HCT116 (cell line): ENCODE measurements at regions not wholly inside any gene's neighbourhood (a gene's known extent, or its start where the extent isn't known, plus 50 kb on each side); places are given as distances from the start of the nearest gene placed in this dataset.

Experiments
- ATAC-seq: fragments of 200-7000 bp; cut with Tn5 transposase; 2 replicates; pipeline ENCODE4 v1.9.1; 2020; ENCODE audit warnings: mild to moderate bottlenecking, moderate library complexity
- BruUV-seq: library from RNA; stranded (reverse); fragments of 400-500 nt; replicated peaks from 2 replicates; lab custom pipeline; 2021; lab: Mats Ljungman, UMichigan
- CTCF ChIA-PET: fragments of 300-600 bp; sonication (Branson Sonifier 250); formaldehyde crosslinking; loops from one replicate; lab custom pipeline; 2021; ENCODE audit warnings: antibody characterized with exemption; lab: Charles Lee
- POLR2A ChIA-PET: fragments of 300-600, 350-600 bp; sonication (Branson Sonifier 250); formaldehyde crosslinking; loops from one replicate; lab custom pipeline; 2021; ENCODE audit warnings: antibody characterized with exemption; lab: Charles Lee
- RAD21 ChIA-PET, 2 experiments: fragments of 300-600 bp; sonication (Branson Sonifier 250); formaldehyde crosslinking; loops; one replicate each; lab custom pipeline; 2023; ENCODE audit warnings: low total read pairs in 2 of 2; ENCODE audit not compliant: uncharacterized antibody in 2 of 2, unreplicated experiment in 2 of 2, low non-redundant PET in 1 of 2; lab: Charles Lee
- DNase-seq: peaks from one replicate; pipeline ENCODE4 v3.0.0-alpha.2; 2010; ENCODE audit warnings: low read depth, low spot score
- H2AFZ ChIP-seq: fragments of 200-600 bp; shearing (Covaris generic), sonication (generic); 2 replicates; pipeline ENCODE4 v1.6.1; 2017; ENCODE audit warnings: low read depth, mixed run types, mixed read lengths, antibody characterized with exemption, low read length; ENCODE audit not compliant: poor library complexity, severe bottlenecking
- H3K27ac ChIP-seq: 2 replicates; pipeline ENCODE4 v1.5.1; 2012; ENCODE audit warnings: low read depth, low read length
- H3K27me3 ChIP-seq: fragments of 200-600 bp; sonication (generic); 2 replicates; pipeline ENCODE4 v1.6.1; 2016; ENCODE audit warnings: mixed run types, low read length, mixed read lengths; ENCODE audit not compliant: insufficient read depth
- H3K36me3 ChIP-seq, 2 experiments: fragments of 200-500 bp in 1 of 2; fragments of 200-600 bp in 1 of 2; sonication (Bioruptor generic) in 1 of 2; sonication (generic) in 1 of 2; 2 replicates each; pipeline versions ENCODE4 v1.5.1 to v1.6.1; 2014 to 2016; ENCODE audit warnings: low read length in 2 of 2, inconsistent platforms in 1 of 2, mixed read lengths in 1 of 2, mixed run types in 1 of 2; ENCODE audit not compliant: insufficient read depth in 2 of 2, control insufficient read depth in 1 of 2
- H3K4me1 ChIP-seq, 2 experiments: fragments of 200-600 bp in 1 of 2; sonication (generic) in 1 of 2; 2 replicates each; pipeline versions ENCODE4 v1.5.1 to v1.6.1; 2012 to 2017; ENCODE audit warnings: low read length in 2 of 2, inconsistent platforms in 1 of 2, mild to moderate bottlenecking in 1 of 2, mixed read lengths in 1 of 2, mixed run types in 1 of 2, moderate library complexity in 1 of 2; ENCODE audit not compliant: insufficient read depth in 2 of 2, control insufficient read depth in 1 of 2
- H3K4me2 ChIP-seq: fragments of 200-600 bp; sonication (generic); 2 replicates; pipeline ENCODE4 v1.6.1; 2017; ENCODE audit warnings: mixed run types, low read length, mixed read lengths
- H3K4me3 ChIP-seq, 2 experiments: fragments of 200-600 bp in 1 of 2; sonication (generic) in 1 of 2; replicated peaks in 1 of 2; 2 replicates each; pipeline ENCODE4 v1.5.1; 2011 to 2016; ENCODE audit warnings: low read length in 2 of 2, control low read depth in 1 of 2, low read depth in 1 of 2, mild to moderate bottlenecking in 1 of 2, mixed read lengths in 1 of 2, mixed run types in 1 of 2
- H3K79me2 ChIP-seq: fragments of 200-600 bp; sonication (generic); 2 replicates; pipeline ENCODE4 v1.6.1; 2017; ENCODE audit warnings: mild to moderate bottlenecking, mixed run types, low read length, moderate library complexity, mixed read lengths; ENCODE audit not compliant: insufficient read depth
- H3K9ac ChIP-seq: fragments of 200-600 bp; sonication (generic); 2 replicates; pipeline ENCODE4 v1.6.1; 2016; ENCODE audit warnings: low read length, mixed read lengths
- H3K9me2 ChIP-seq: fragments of 200-600 bp; sonication (generic), shearing (Covaris generic); 2 replicates; pipeline ENCODE4 v1.6.1; 2017; ENCODE audit warnings: mixed run types, mild to moderate bottlenecking, moderate library complexity; ENCODE audit not compliant: insufficient read depth
- H3K9me3 ChIP-seq, 2 experiments: fragments of 200-500 bp in 1 of 2; fragments of 200-600 bp in 1 of 2; sonication (Bioruptor generic) in 1 of 2; sonication (generic) in 1 of 2; 2 replicates each; pipeline ENCODE4 v1.6.1; 2014 to 2017; ENCODE audit warnings: low read length in 2 of 2, mixed read lengths in 2 of 2, inconsistent platforms in 1 of 2, low read depth in 1 of 2, mild to moderate bottlenecking in 1 of 2, mixed run types in 1 of 2, moderate library complexity in 1 of 2; ENCODE audit not compliant: control insufficient read depth in 1 of 2, insufficient read depth in 1 of 2
- H4K20me1 ChIP-seq: fragments of 200-600 bp; sonication (generic), shearing (Covaris generic); 2 replicates; pipeline ENCODE4 v1.6.1; 2017; ENCODE audit warnings: mixed run types, mild to moderate bottlenecking, moderate library complexity; ENCODE audit not compliant: insufficient read depth
- CBX3 ChIP-seq: IDR thresholded peaks from 2 replicates; pipeline ENCODE4 v1.6.1; 2012; ENCODE audit warnings: low read depth
- CEBPB ChIP-seq: IDR thresholded peaks from 2 replicates; pipeline ENCODE4 v1.6.1; 2012; ENCODE audit warnings: low read depth
- EGR1 ChIP-seq: IDR thresholded peaks from 2 replicates; pipeline ENCODE4 v1.6.1; 2012; ENCODE audit warnings: low read depth
- ELF1 ChIP-seq: IDR thresholded peaks from 2 replicates; pipeline ENCODE4 v1.6.1; 2012; ENCODE audit warnings: low read depth, borderline replicate concordance
- EZH2phosphoT487 ChIP-seq: fragments of 200-600 bp; IDR thresholded peaks from 2 replicates; pipeline ENCODE4 v1.6.1; 2018; ENCODE audit warnings: antibody characterized with exemption, borderline replicate concordance
- JUND ChIP-seq: IDR thresholded peaks from 2 replicates; pipeline ENCODE4 v1.6.1; 2012
- POLR2A ChIP-seq: IDR thresholded peaks from 2 replicates; pipeline ENCODE4 v1.7.0; 2011; ENCODE audit warnings: borderline replicate concordance; ENCODE audit not compliant: insufficient read depth, insufficient read length; ENCODE audit errors: extremely low read depth
- POLR2AphosphoS5 ChIP-seq: IDR thresholded peaks from 2 replicates; pipeline ENCODE4 v1.6.1; 2011; ENCODE audit warnings: mild to moderate bottlenecking, low read depth, low read length, moderate library complexity
- TCF7L2 ChIP-seq: IDR thresholded peaks from 2 replicates; pipeline ENCODE4 v1.7.0; 2011; ENCODE audit warnings: borderline replicate concordance, inconsistent platforms; ENCODE audit not compliant: insufficient read depth, insufficient read length; ENCODE audit errors: extremely low read depth
- YY1 ChIP-seq: IDR thresholded peaks from 2 replicates; pipeline ENCODE4 v1.6.1; 2011; ENCODE audit warnings: low read length, low read depth, moderate library complexity, mild to moderate bottlenecking; ENCODE audit not compliant: insufficient replicate concordance; ENCODE audit errors: extremely low read depth
- ZFX ChIP-seq: fragments of 450-650 bp; IDR thresholded peaks from 2 replicates; pipeline ENCODE4 v1.6.1; 2017
- intact Hi-C: fragments of 100-400 bp; cut with micrococcal nuclease; formaldehyde crosslinking; loops from 2 replicates; pipeline ENCODE4 v1.10.0; 2022
- TF ChIP-seq, protein P1 (sequence below): IDR thresholded peaks from 2 replicates; pipeline ENCODE4 v1.6.1; 2011; ENCODE audit warnings: mild to moderate bottlenecking, low read length, moderate library complexity; ENCODE audit not compliant: insufficient replicate concordance; ENCODE audit errors: extremely low read depth
- TF ChIP-seq, protein P2 (sequence below), 3 experiments: fragments of 200-600 bp in 1 of 3; sonication (generic) in 1 of 3; IDR thresholded peaks in 2 of 3; conservative IDR thresholded peaks in 1 of 3; 2 replicates each; pipeline ENCODE4 v1.5.1; 2012 to 2017; ENCODE audit warnings: low read depth in 2 of 3, low read length in 2 of 3, antibody characterized with exemption in 1 of 3, borderline replicate concordance in 1 of 3, control low read depth in 1 of 3, mild to moderate bottlenecking in 1 of 3, mixed read lengths in 1 of 3, mixed run types in 1 of 3, moderate library complexity in 1 of 3; ENCODE audit not compliant: insufficient read depth in 1 of 3
- TF ChIP-seq, protein P3 (sequence below): IDR thresholded peaks from 2 replicates; pipeline ENCODE4 v1.6.1; 2012

DNA sequence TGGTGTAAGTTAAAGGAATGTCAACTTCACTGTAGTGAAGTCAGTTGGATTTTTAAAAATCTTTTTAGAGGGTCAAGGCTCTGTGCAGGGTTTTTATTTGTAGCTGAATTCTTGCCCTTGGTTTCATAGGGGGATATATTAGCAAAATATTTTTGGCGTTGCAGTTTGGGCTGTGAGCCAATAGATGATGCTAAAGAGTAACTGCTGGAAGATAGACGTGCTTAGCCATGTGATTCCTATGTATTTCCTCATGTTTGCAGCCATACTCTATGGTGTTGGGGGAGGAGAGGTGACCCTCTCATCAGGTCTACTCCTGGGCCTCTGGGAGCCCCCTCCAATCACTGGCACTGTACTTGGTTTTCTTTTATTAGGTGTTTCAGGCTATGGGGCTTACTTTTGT is 246.7 kb upstream of the ARHGAP24 start (continued):
- TF ChIP-seq JUND, result no peak
- no peak for TF ChIP-seq TCF7L2
- TF ChIP-seq, protein P1, sequence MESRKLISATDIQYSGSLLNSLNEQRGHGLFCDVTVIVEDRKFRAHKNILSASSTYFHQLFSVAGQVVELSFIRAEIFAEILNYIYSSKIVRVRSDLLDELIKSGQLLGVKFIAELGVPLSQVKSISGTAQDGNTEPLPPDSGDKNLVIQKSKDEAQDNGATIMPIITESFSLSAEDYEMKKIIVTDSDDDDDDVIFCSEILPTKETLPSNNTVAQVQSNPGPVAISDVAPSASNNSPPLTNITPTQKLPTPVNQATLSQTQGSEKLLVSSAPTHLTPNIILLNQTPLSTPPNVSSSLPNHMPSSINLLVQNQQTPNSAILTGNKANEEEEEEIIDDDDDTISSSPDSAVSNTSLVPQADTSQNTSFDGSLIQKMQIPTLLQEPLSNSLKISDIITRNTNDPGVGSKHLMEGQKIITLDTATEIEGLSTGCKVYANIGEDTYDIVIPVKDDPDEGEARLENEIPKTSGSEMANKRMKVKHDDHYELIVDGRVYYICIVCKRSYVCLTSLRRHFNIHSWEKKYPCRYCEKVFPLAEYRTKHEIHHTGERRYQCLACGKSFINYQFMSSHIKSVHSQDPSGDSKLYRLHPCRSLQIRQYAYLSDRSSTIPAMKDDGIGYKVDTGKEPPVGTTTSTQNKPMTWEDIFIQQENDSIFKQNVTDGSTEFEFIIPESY, result no peak
- TF ChIP-seq, protein P2, sequence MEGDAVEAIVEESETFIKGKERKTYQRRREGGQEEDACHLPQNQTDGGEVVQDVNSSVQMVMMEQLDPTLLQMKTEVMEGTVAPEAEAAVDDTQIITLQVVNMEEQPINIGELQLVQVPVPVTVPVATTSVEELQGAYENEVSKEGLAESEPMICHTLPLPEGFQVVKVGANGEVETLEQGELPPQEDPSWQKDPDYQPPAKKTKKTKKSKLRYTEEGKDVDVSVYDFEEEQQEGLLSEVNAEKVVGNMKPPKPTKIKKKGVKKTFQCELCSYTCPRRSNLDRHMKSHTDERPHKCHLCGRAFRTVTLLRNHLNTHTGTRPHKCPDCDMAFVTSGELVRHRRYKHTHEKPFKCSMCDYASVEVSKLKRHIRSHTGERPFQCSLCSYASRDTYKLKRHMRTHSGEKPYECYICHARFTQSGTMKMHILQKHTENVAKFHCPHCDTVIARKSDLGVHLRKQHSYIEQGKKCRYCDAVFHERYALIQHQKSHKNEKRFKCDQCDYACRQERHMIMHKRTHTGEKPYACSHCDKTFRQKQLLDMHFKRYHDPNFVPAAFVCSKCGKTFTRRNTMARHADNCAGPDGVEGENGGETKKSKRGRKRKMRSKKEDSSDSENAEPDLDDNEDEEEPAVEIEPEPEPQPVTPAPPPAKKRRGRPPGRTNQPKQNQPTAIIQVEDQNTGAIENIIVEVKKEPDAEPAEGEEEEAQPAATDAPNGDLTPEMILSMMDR (IDR thresholded peaks at IDR 0.05 in 2 of 3, conservative IDR thresholded peaks at IDR 0.05 in 1 of 3; ENCODE audit: borderline replicate concordance in 1 of 3, insufficient read depth in 1 of 3, low read depth in 2 of 3, low read length in 2 of 3), result peak in 2 of 3 experiments; percentile 12 to 28; a peak in 2 of 6 replicates

DNA sequence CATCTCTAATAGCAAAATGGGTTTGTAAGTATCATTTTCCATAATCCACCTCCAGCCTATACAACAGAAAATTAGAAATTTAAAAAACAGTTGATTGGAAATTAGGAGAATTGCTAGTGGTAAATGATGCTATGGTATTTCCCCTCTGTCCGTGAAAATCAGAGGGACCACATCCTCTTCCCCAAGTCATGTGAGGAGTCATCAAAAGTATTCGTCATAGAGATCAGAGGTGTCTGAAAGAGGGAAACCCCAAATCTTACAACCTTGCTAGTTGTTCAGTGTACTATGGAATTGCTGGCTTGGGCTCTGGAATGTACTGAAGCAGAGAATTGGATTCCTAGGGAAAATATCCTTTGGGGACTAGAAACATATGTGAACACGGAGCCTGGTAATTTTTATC is 241.4 kb upstream of the ARHGAP24 start:
- ATAC-seq (no peak), DNase-seq (no peak)
- no peak overlapping the region for H3K4me2 ChIP-seq
- no peak for TF ChIP-seq CEBPB
- TF ChIP-seq, protein P3, sequence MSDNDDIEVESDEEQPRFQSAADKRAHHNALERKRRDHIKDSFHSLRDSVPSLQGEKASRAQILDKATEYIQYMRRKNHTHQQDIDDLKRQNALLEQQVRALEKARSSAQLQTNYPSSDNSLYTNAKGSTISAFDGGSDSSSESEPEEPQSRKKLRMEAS, result no peak
- no peak for TF ChIP-seq POLR2AphosphoS5
- no peak for TF ChIP-seq ELF1
- no peak for TF ChIP-seq CBX3
- no peak for TF ChIP-seq EZH2phosphoT487
- no peak for TF ChIP-seq ZFX
- no peak for TF ChIP-seq EGR1
- TF ChIP-seq, protein P1, result no peak
- TF ChIP-seq TCF7L2, result no peak
- TF ChIP-seq POLR2A, result no peak
- TF ChIP-seq YY1, result no peak
- TF ChIP-seq, all 23 proteins: peak for 0
- H3K9ac ChIP-seq, result no peak overlapping the region
- no TSS peak for BruUV-seq
- RAD21 ChIA-PET, result no interaction called here
- no peaks in the 10 kb centered on the region for H4K20me1 ChIP-seq
- CTCF ChIA-PET, result no interaction called here
- no peak overlapping the region for H2AFZ ChIP-seq
- H3K36me3 ChIP-seq, result no peaks in the 10 kb centered on the region
- POLR2A ChIA-PET, result no interaction called here
- no peaks in the 10 kb centered on the region for H3K79me2 ChIP-seq
- H3K9me3 ChIP-seq, result no peaks in the 10 kb centered on the region
- H3K4me1 ChIP-seq, result no peaks in the 10 kb centered on the region
- no peak overlapping the region for H3K4me3 ChIP-seq
- intact Hi-C loops, result no loop called here
- no peak overlapping the region for H3K27ac ChIP-seq
- no peaks in the 10 kb centered on the region for H3K27me3 ChIP-seq
- H3K9me2 ChIP-seq, result no peaks in the 10 kb centered on the region
